Vagina (tissue), 2 donors: ENCODE measurements at regions not wholly inside any gene's neighbourhood (a gene's known extent, or its start where the extent isn't known, plus 50 kb on each side); places are given as distances from the start of the nearest gene placed in this dataset.

ENCODE experiments used
- CTCF ChIP-seq, 3 experiments: fragments of 450-650 bp in 2 of 3; fragments of 200-600 bp in 1 of 3; sonication (generic) in 1 of 3; IDR thresholded peaks; one replicate each; pipeline ENCODE4 v1.5.1; 2017 to 2019; ENCODE audit warnings: antibody characterized with exemption in 3 of 3, mild to moderate bottlenecking in 2 of 3, moderate library complexity in 2 of 3
- POLR2A ChIP-seq, 2 donors: fragments of 450-650 bp; IDR thresholded peaks; one replicate each; pipeline ENCODE4 v1.6.1; 2017; ENCODE audit warnings: antibody characterized with exemption in 2 of 2, mild to moderate bottlenecking in 2 of 2, moderate library complexity in 2 of 2
- POLR2AphosphoS5 ChIP-seq, 2 donors: sonication (generic); formaldehyde crosslinking; IDR thresholded peaks; one replicate each; pipeline ENCODE4 v1.9.0; 2017; ENCODE audit warnings: antibody characterized with exemption in 2 of 2, mild to moderate bottlenecking in 2 of 2, low read depth in 1 of 2; ENCODE audit not compliant: insufficient read depth in 1 of 2

- TF ChIP-seq CTCF (IDR thresholded peaks at IDR 0.05), result no peak
- TF ChIP-seq POLR2A (IDR thresholded peaks at IDR 0.05), result no peak
- TF ChIP-seq POLR2AphosphoS5 (IDR thresholded peaks at IDR 0.05; ENCODE audit: insufficient read depth in 1 of 2, low read depth in 1 of 2), result no peak
Observed at GRCh38 chr6:181049-181654, 111.1 kb upstream of the DUSP22 start.
